RWPE2 (cell line): ENCODE measurements at regions not wholly inside any gene's neighbourhood (a gene's known extent, or its start where the extent isn't known, plus 50 kb on each side); places are given as distances from the start of the nearest gene placed in this dataset.

Experiments used
- ATAC-seq: fragments of 200-7000 bp; cut with Tn5 transposase; 3 replicates; pipeline ENCODE4 v1.9.1; 2021; ENCODE audit warnings: low read depth
- DNase-seq: peaks from one replicate; pipeline ENCODE4 v3.0.0-alpha.2; 2020; ENCODE audit warnings: low spot score
- H3K27ac ChIP-seq: fragments of 450-650 bp; 2 replicates; pipeline ENCODE4 v1.5.1; 2017; ENCODE audit warnings: mild to moderate bottlenecking; ENCODE audit not compliant: poor library complexity, severe bottlenecking
- H3K27me3 ChIP-seq: fragments of 250-450 bp; sonication (Bioruptor Pico); 2 replicates; pipeline ENCODE4 v1.5.1; 2021; ENCODE audit warnings: mild to moderate bottlenecking, moderate library complexity; ENCODE audit not compliant: insufficient read depth, poor library complexity, severe bottlenecking
- H3K36me3 ChIP-seq: fragments of 250-450 bp; sonication (Bioruptor Pico); 2 replicates; pipeline ENCODE4 v1.5.1; 2020; ENCODE audit warnings: low read depth, mild to moderate bottlenecking, moderate library complexity
- H3K4me1 ChIP-seq: fragments of 250-450 bp; sonication (Bioruptor Pico); 2 replicates; pipeline ENCODE4 v1.5.1; 2021; ENCODE audit warnings: mild to moderate bottlenecking, moderate library complexity; ENCODE audit not compliant: insufficient read depth, poor library complexity, severe bottlenecking
- H3K4me3 ChIP-seq: fragments of 250-450 bp; sonication (Bioruptor Pico); 2 replicates; pipeline ENCODE4 v1.5.1; 2021; ENCODE audit warnings: mild to moderate bottlenecking, moderate library complexity; ENCODE audit not compliant: severe bottlenecking
- H3K9me3 ChIP-seq: fragments of 250-450 bp; sonication (Bioruptor Pico); 2 replicates; pipeline ENCODE4 v1.5.1; 2021; ENCODE audit warnings: mild to moderate bottlenecking, moderate library complexity; ENCODE audit not compliant: severe bottlenecking
- CTCF ChIP-seq: fragments of 450-650 bp; IDR thresholded peaks from one replicate; pipeline ENCODE4 v1.5.1; 2017; ENCODE audit warnings: mild to moderate bottlenecking, moderate library complexity; ENCODE audit not compliant: poor library complexity, severe bottlenecking

- no peak for DNase-seq
- no peaks in the 10 kb centered on the region for H3K27me3 ChIP-seq
Measured at GRCh38 chr2:51387235-51387634, 355.3 kb upstream of the NRXN1 start.

GRCh38 chr2:51379997-51380396, 348.1 kb upstream of the NRXN1 start:
- H3K4me3 ChIP-seq, result no peak overlapping the region
- H3K36me3 ChIP-seq, result no peaks in the 10 kb centered on the region
- TF ChIP-seq CTCF, result no peak
- H3K27ac ChIP-seq, result no peak overlapping the region
- ATAC-seq (no peak), DNase-seq (no peak)
- H3K4me1 ChIP-seq, result no peaks in the 10 kb centered on the region
- no peaks in the 10 kb centered on the region for H3K27me3 ChIP-seq
- H3K9me3 ChIP-seq, result no peaks in the 10 kb centered on the region

More at GRCh38 chr2:51387235-51387634, 355.3 kb upstream of the NRXN1 start:
- no peak for TF ChIP-seq CTCF
- no peaks in the 10 kb centered on the region for H3K9me3 ChIP-seq
- no peak for ATAC-seq
- no peak overlapping the region for H3K4me3 ChIP-seq
- H3K27ac ChIP-seq, result no peak overlapping the region
- no peaks in the 10 kb centered on the region for H3K4me1 ChIP-seq
- H3K36me3 ChIP-seq, result no peaks in the 10 kb centered on the region

- no peak for ATAC-seq
Measured at GRCh38 chr2:51368250-51368649, 336.3 kb upstream of the NRXN1 start.

GRCh38 chr2:51350100-51350499, 318.2 kb upstream of the NRXN1 start:
- Histone ChIP-seq H3K4me3 (no peak overlapping the region), H3K36me3 (no peaks in the 10 kb centered on the region), H3K9me3 (no peaks in the 10 kb centered on the region), H3K27me3 (no peaks in the 10 kb centered on the region), H3K4me1 (no peaks in the 10 kb centered on the region), H3K27ac (no peak overlapping the region)
- DNase-seq (no peak), ATAC-seq (peak; percentile 52; the same call in 1 of the 3 replicates)
- TF ChIP-seq CTCF, result no peak

More at GRCh38 chr2:51368250-51368649, 336.3 kb upstream of the NRXN1 start:
- Histone ChIP-seq H3K36me3 (no peaks in the 10 kb centered on the region), H3K27me3 (no peaks in the 10 kb centered on the region), H3K4me1 (no peaks in the 10 kb centered on the region), H3K27ac (no peak overlapping the region), H3K9me3 (no peaks in the 10 kb centered on the region), H3K4me3 (no peak overlapping the region)
- TF ChIP-seq CTCF, result no peak
- no peak for DNase-seq

GRCh38 chr2:51344886-51345285, 313.0 kb upstream of the NRXN1 start:
- no peak for DNase-seq
- Histone ChIP-seq H3K27ac (no peak overlapping the region), H3K4me1 (no peaks in the 10 kb centered on the region), H3K9me3 (no peaks in the 10 kb centered on the region), H3K27me3 (no peaks in the 10 kb centered on the region), H3K36me3 (no peaks in the 10 kb centered on the region), H3K4me3 (no peak overlapping the region)
- no peak for ATAC-seq
- TF ChIP-seq CTCF, result no peak
